Nephron (organoid): ENCODE measurements at regions not wholly inside any gene's neighbourhood (a gene's known extent, or its start where the extent isn't known, plus 50 kb on each side); places are given as distances from the start of the nearest gene placed in this dataset.

Experiments
- H3K27ac Mint-ChIP-seq, 3 experiments: 2 replicates each; pipeline ENCODE4 v1.8.0; 2020; ENCODE audit warnings: mixed read lengths in 3 of 3, mild to moderate bottlenecking in 2 of 3, moderate library complexity in 1 of 3
- H3K27me3 Mint-ChIP-seq: 2 replicates; pipeline ENCODE4 v1.8.0; 2021; ENCODE audit warnings: low read depth, mild to moderate bottlenecking, moderate library complexity, mixed read lengths
- H3K36me3 Mint-ChIP-seq: 2 replicates; pipeline ENCODE4 v1.8.0; 2020; ENCODE audit warnings: low read depth, mixed read lengths
- H3K4me1 Mint-ChIP-seq: 2 replicates; pipeline ENCODE4 v1.8.0; 2020; ENCODE audit warnings: mixed read lengths
- H3K4me3 Mint-ChIP-seq, 3 experiments: 2 replicates each; pipeline ENCODE4 v1.8.0; 2020; ENCODE audit warnings: mild to moderate bottlenecking in 3 of 3, mixed read lengths in 3 of 3, moderate library complexity in 2 of 3
- H3K9me3 Mint-ChIP-seq: 2 replicates; pipeline ENCODE4 v1.8.0; 2020; ENCODE audit warnings: mixed read lengths
- TF ChIP-seq, protein P1 (sequence below), 3 experiments: fragments of 200-600 bp; sonication (generic); IDR thresholded peaks; one replicate each; pipeline ENCODE4 v1.5.0; 2021; ENCODE audit warnings: antibody characterized with exemption in 3 of 3; ENCODE audit not compliant: unreplicated experiment in 3 of 3

DNA sequence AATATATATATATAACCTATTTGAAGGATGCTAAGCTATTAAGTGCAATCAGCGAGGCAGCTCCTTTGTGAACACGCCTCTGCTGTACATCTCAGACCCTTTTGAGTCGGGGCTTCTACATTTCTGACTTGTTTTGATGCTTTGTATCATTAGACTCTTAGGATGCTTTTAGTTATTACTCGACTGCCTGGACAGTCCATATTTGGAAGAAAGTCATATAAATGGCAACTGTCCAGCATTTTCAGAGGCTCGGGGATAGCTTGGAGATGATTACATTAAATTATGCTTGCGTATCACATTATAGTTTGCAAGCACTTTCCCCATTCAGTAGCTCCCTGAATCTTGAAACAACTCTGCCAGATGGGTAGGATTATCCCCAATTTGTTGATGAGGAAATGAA is 257.9 kb downstream of the PTEN start:
- Mint-ChIP-seq H3K4me3 (no peak overlapping the region), H3K4me1 (no peaks in the 10 kb centered on the region), H3K9me3 (no peaks in the 10 kb centered on the region), H3K27ac (no peak overlapping the region), H3K27me3 (peaks cover 8% of the 10 kb centered on the region), H3K36me3 (no peaks in the 10 kb centered on the region)
- TF ChIP-seq, protein P1, sequence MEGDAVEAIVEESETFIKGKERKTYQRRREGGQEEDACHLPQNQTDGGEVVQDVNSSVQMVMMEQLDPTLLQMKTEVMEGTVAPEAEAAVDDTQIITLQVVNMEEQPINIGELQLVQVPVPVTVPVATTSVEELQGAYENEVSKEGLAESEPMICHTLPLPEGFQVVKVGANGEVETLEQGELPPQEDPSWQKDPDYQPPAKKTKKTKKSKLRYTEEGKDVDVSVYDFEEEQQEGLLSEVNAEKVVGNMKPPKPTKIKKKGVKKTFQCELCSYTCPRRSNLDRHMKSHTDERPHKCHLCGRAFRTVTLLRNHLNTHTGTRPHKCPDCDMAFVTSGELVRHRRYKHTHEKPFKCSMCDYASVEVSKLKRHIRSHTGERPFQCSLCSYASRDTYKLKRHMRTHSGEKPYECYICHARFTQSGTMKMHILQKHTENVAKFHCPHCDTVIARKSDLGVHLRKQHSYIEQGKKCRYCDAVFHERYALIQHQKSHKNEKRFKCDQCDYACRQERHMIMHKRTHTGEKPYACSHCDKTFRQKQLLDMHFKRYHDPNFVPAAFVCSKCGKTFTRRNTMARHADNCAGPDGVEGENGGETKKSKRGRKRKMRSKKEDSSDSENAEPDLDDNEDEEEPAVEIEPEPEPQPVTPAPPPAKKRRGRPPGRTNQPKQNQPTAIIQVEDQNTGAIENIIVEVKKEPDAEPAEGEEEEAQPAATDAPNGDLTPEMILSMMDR (IDR thresholded peaks at IDR 0.05; ENCODE audit: unreplicated experiment in 3 of 3) = no peak

DNA sequence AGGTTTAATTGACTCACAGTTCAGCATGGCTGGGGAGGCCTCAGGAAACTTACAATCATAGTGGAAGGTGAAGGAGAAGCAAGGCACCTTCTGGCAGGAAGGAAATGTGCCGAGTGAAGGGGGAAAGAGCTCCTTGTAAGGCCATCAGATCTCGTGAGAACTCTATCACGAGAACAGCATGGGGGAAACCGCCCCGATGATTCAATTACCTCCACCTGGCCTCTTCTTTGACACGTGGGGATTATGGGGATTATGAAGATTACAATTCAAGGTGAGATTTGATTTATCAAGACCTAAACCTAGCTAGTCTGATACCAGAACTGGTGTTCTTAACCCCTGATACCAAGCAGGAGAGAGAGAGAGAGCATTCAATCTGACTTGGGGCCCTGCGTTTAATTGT is 258.7 kb downstream of the PTEN start:
- Mint-ChIP-seq H3K27ac (no peak overlapping the region), H3K4me1 (no peaks in the 10 kb centered on the region), H3K27me3 (peaks cover 8% of the 10 kb centered on the region), H3K36me3 (no peaks in the 10 kb centered on the region), H3K4me3 (no peak overlapping the region), H3K9me3 (no peaks in the 10 kb centered on the region)
- TF ChIP-seq, protein P1 (IDR thresholded peaks at IDR 0.05; ENCODE audit: unreplicated experiment in 3 of 3) = no peak

DNA sequence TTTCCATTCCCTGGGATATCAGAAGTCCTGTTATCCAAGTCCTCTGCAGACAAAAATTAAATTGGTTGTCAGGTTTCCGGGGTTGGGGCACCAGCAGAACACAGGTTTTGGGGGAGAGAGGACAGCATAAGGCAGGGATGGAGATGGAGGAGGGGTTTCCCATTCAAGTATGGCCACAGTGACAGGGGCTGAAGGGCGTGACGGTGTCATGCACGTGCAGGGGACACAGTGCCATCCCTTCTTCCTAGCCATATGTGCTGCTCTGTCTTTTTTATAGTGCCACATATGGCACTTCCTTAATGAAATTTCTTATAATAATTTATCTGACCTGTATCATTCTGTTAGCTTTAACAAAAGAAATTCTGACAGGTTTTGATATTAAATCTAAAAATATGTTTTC is 259.2 kb downstream of the PTEN start:
- Mint-ChIP-seq H3K36me3 (no peaks in the 10 kb centered on the region), H3K27me3 (peaks cover 8% of the 10 kb centered on the region), H3K9me3 (no peaks in the 10 kb centered on the region), H3K4me1 (no peaks in the 10 kb centered on the region), H3K4me3 (no peak overlapping the region), H3K27ac (no peak overlapping the region)
- TF ChIP-seq, protein P1 (IDR thresholded peaks at IDR 0.05; ENCODE audit: unreplicated experiment in 3 of 3) = no peak

DNA sequence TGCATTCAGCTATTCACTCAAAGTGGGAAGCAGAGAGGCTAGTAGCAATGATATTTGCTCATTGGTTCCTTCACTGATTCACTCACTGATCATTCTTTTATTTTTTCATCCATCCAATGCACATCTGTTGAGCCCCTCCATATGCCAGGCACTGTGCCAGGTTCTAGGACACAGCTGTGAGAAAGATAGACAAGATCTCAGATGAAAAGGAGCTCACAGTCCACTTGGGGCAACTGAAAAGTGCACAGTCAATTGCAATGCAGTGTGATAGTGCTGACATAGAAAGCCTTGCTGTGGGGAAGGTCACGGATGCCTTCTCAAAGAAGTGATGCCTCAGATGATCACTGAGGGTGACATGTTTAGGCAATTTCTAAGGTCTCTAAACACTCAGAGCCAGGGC is 262.3 kb downstream of the PTEN start:
- TF ChIP-seq, protein P1 (IDR thresholded peaks at IDR 0.05; ENCODE audit: unreplicated experiment in 3 of 3) = no peak
- no peaks in the 10 kb centered on the region for H3K36me3 Mint-ChIP-seq
- H3K27ac Mint-ChIP-seq = no peak overlapping the region
- H3K27me3 Mint-ChIP-seq = peaks cover 3% of the 10 kb centered on the region
- peaks cover 2% of the 10 kb centered on the region for H3K9me3 Mint-ChIP-seq
- no peak overlapping the region for H3K4me3 Mint-ChIP-seq
- H3K4me1 Mint-ChIP-seq = no peaks in the 10 kb centered on the region

DNA sequence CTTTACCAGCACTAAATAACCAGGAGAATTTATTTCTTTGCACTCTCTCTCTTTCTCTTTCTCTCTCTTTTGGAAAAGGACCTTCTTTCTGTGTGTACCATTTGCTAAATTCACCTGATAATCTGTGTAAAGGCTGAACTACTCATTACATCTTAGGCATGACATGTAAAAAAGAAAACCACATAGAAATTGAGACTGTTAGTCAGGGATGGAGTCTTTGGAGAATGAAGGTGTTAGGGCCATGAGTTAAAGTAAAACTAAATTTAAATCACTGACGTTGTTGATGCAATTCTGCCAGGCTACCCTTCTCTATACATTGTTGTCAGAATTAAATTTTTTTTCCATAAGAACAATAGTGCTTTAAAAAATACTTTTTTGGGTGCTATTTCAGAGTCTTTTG is 263.3 kb downstream of the PTEN start:
- Mint-ChIP-seq H3K36me3 (no peaks in the 10 kb centered on the region), H3K9me3 (peaks cover 2% of the 10 kb centered on the region), H3K27ac (no peak overlapping the region), H3K4me3 (no peak overlapping the region), H3K27me3 (no peaks in the 10 kb centered on the region), H3K4me1 (peaks cover under 1% of the 10 kb centered on the region)
- TF ChIP-seq, protein P1 (IDR thresholded peaks at IDR 0.05; ENCODE audit: unreplicated experiment in 3 of 3) = no peak

DNA sequence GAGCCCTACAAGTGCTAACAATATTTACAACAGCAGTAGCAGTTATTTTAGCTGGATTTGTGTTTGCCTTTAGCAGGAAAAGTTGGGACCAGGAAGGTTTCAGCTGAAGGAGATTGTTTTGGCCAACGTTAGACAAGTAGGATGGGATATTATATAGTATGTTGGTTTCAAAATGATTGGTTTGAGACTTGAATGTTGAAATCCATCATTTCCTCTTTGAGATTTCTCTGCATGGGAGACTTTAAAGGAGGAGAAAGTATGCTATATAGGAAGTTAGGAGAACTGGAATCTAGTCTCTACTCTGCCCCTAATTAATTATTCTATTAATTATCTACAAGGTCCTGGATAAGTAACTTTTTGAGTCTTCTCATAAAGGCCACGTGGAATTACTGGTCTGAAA is 263.8 kb downstream of the PTEN start:
- Mint-ChIP-seq H3K27ac (no peak overlapping the region), H3K4me3 (no peak overlapping the region), H3K4me1 (peaks cover 7% of the 10 kb centered on the region), H3K9me3 (peaks cover 2% of the 10 kb centered on the region), H3K27me3 (no peaks in the 10 kb centered on the region), H3K36me3 (no peaks in the 10 kb centered on the region)
- TF ChIP-seq, protein P1 (IDR thresholded peaks at IDR 0.05; ENCODE audit: unreplicated experiment in 3 of 3) = no peak
